Esophagus muscularis mucosa (tissue), 4 donors: ENCODE measurements at regions not wholly inside any gene's neighbourhood (a gene's known extent, or its start where the extent isn't known, plus 50 kb on each side); places are given as distances from the start of the nearest gene placed in this dataset.
A peak's percentile ranks its signal among the peaks of the same experiment; 100 is the strongest.

Experiments
- DNase-seq: peaks from one replicate; pipeline ENCODE4 v3.0.0-alpha.2; 2017; ENCODE audit errors: extremely low spot score
- H3K27ac ChIP-seq, 4 donors: fragments of 200-600 bp; sonication (generic); replicated peaks in 1 of 4; 1 replicate in 3 of 4; 2 replicates in 1 of 4; pipeline ENCODE4 v1.5.1; 2016 to 2019; ENCODE audit warnings: mild to moderate bottlenecking in 1 of 4
- H3K27me3 ChIP-seq, 4 donors: fragments of 200-600 bp; sonication (generic); one replicate each; pipeline versions ENCODE4 v1.5.1 to v1.6.0; 2016 to 2019
- H3K36me3 ChIP-seq, 4 donors: fragments of 200-600 bp; sonication (generic); one replicate each; pipeline ENCODE4 v1.5.1; 2016 to 2019
- H3K4me1 ChIP-seq, 4 donors: fragments of 200-600 bp; sonication (generic); one replicate each; pipeline ENCODE4 v1.5.1; 2016 to 2019
- H3K4me3 ChIP-seq, 4 donors: fragments of 200-600 bp; sonication (generic); 1 replicate in 2 of 4; 2 replicates in 2 of 4; pipeline ENCODE4 v1.5.1; 2016 to 2019; ENCODE audit warnings: mild to moderate bottlenecking in 4 of 4, moderate library complexity in 1 of 4
- H3K9me3 ChIP-seq, 4 donors: fragments of 200-600 bp; sonication (generic); 1 replicate in 3 of 4; 2 replicates in 1 of 4; pipeline ENCODE4 v1.5.1; 2016 to 2019
- CTCF ChIP-seq, 3 experiments: fragments of 200-600 bp in 2 of 3; fragments of 450-650 bp in 1 of 3; sonication (generic) in 2 of 3; IDR thresholded peaks; one replicate each; pipeline ENCODE4 v1.5.1; 2017 to 2019; ENCODE audit warnings: antibody characterized with exemption in 3 of 3, mild to moderate bottlenecking in 2 of 3, moderate library complexity in 1 of 3
- EP300 ChIP-seq: sonication (generic); formaldehyde crosslinking; IDR thresholded peaks from one replicate; pipeline ENCODE4 v1.6.1; 2017; ENCODE audit warnings: antibody characterized with exemption
- POLR2A ChIP-seq: fragments of 450-650 bp; IDR thresholded peaks from one replicate; pipeline ENCODE4 v1.6.1; 2017; ENCODE audit warnings: antibody characterized with exemption, moderate library complexity, mild to moderate bottlenecking, low read depth
- POLR2AphosphoS5 ChIP-seq, 2 donors: sonication (generic); formaldehyde crosslinking; IDR thresholded peaks; one replicate each; pipeline ENCODE4 v1.6.1; 2017; ENCODE audit warnings: antibody characterized with exemption in 2 of 2
- WGBS: methylation state at CpG from one replicate; pipeline ENCODE4 v1.1.5; 2018; 5-methylcytosine and 5-hydroxymethylcytosine counted together
- intact Hi-C: fragments of 100-400 bp; cut with DNase I; formaldehyde crosslinking; loops from one replicate; pipeline ENCODE4 v1.15.1; 2023

- Histone ChIP-seq H3K9me3 (no peaks in the 10 kb centered on the region), H3K4me3 (peak overlapping the region; percentile 39 to 64 (median 51)), H3K36me3 (no peaks in the 10 kb centered on the region), H3K27me3 (no peaks in the 10 kb centered on the region), H3K4me1 (peaks cover 7 to 31% (median 29%) of the 10 kb centered on the region in 4 donors), H3K27ac (peak overlapping the region; percentile 65 to 74 (median 72))
- DNase-seq: no peak
- intact Hi-C loops: loop anchor here (10.0 kb wide), 1 partner anchor 481 kb away; no protein-coding TSS in a partner anchor
- WGBS: 2% methylated on average over 11 of the region's 11 CpGs
- TF ChIP-seq EP300: no peak
- peak; percentile 81 to 86 (median 81) for TF ChIP-seq CTCF (IDR thresholded peaks at IDR 0.05)
- TF ChIP-seq POLR2AphosphoS5 (IDR thresholded peaks at IDR 0.05): peak; percentile 40 to 45
- TF ChIP-seq POLR2A: no peak
Observed at GRCh38 chr14:53306267-53306721, 153.2 kb upstream of the DDHD1 start.

- H3K36me3 ChIP-seq: no peaks in the 10 kb centered on the region
- 44% methylated on average over 3 of the region's 3 CpGs for WGBS
- H3K4me1 ChIP-seq: peaks cover 7 to 31% (median 29%) of the 10 kb centered on the region in 4 donors
- no peak for TF ChIP-seq CTCF (IDR thresholded peaks at IDR 0.05)
- TF ChIP-seq POLR2AphosphoS5 (IDR thresholded peaks at IDR 0.05): peak in 1 of 2 donors; percentile 42
- no peak overlapping the region for H3K4me3 ChIP-seq
- peak overlapping the region; percentile 1 to 71 (median 12) for H3K27ac ChIP-seq
- DNase-seq: no peak
- H3K9me3 ChIP-seq: no peaks in the 10 kb centered on the region
- no peaks in the 10 kb centered on the region for H3K27me3 ChIP-seq
- intact Hi-C loops: loop anchor here (10.0 kb wide), 1 partner anchor 480 kb away; no protein-coding TSS in a partner anchor
Observed at GRCh38 chr14:53304726-53305381, 151.7 kb upstream of the DDHD1 start.

- intact Hi-C loops: loop anchor here (10.0 kb wide), 2 partner anchors 141 to 491 kb away; partner anchors contain the start of gene DDHD1
- no peak overlapping the region for H3K27ac ChIP-seq
- WGBS: 47% methylated on average over 9 of the region's 9 CpGs
Observed at GRCh38 chr14:53295985-53296582, 143.0 kb upstream of the DDHD1 start.

GRCh38 chr14:53295372-53295771, 142.2 kb upstream of the DDHD1 start:
- Histone ChIP-seq H3K9me3 (no peaks in the 10 kb centered on the region), H3K27me3 (no peaks in the 10 kb centered on the region), H3K27ac (no peak overlapping the region), H3K36me3 (no peaks in the 10 kb centered on the region), H3K4me1 (no peaks in the 10 kb centered on the region), H3K4me3 (no peak overlapping the region)
- TF ChIP-seq POLR2A (no peak), EP300 (no peak), CTCF (IDR thresholded peaks at IDR 0.05) (no peak), POLR2AphosphoS5 (IDR thresholded peaks at IDR 0.05) (no peak)
- DNase-seq: no peak
- 80% methylated on average over 4 of the region's 4 CpGs for WGBS
- intact Hi-C loops: loop anchor here (10.0 kb wide), 2 partner anchors 141 to 491 kb away; partner anchors contain the start of gene DDHD1

More at GRCh38 chr14:53295985-53296582, 143.0 kb upstream of the DDHD1 start:
- Histone ChIP-seq H3K4me3 (no peak overlapping the region), H3K27me3 (no peaks in the 10 kb centered on the region), H3K9me3 (no peaks in the 10 kb centered on the region), H3K4me1 (no peaks in the 10 kb centered on the region), H3K36me3 (no peaks in the 10 kb centered on the region)
- DNase-seq: no peak
- TF ChIP-seq EP300 (no peak), CTCF (IDR thresholded peaks at IDR 0.05) (peak; percentile 56 to 71 (median 68)), POLR2A (no peak)
